HTR-8/SVneo (cell line): ENCODE measurements at regions not wholly inside any gene's neighbourhood (a gene's known extent, or its start where the extent isn't known, plus 50 kb on each side); places are given as distances from the start of the nearest gene placed in this dataset.
"Not testable (repeated sequence)": the region's sequence is repeated elsewhere in the genome, so short reads cannot be mapped to it uniquely, and the experiment has no call there.

ENCODE experiments used
- DNase-seq: peaks from one replicate; pipeline ENCODE4 v3.0.0; 2011; ENCODE audit warnings: low spot score, mixed read lengths; ENCODE audit not compliant: insufficient read length
- FAIRE-seq: peaks from 2 replicates; lab custom pipeline; 2011; peaks lifted over from hg19 to GRCh38; lab: Jason Lieb, UNC

DNA sequence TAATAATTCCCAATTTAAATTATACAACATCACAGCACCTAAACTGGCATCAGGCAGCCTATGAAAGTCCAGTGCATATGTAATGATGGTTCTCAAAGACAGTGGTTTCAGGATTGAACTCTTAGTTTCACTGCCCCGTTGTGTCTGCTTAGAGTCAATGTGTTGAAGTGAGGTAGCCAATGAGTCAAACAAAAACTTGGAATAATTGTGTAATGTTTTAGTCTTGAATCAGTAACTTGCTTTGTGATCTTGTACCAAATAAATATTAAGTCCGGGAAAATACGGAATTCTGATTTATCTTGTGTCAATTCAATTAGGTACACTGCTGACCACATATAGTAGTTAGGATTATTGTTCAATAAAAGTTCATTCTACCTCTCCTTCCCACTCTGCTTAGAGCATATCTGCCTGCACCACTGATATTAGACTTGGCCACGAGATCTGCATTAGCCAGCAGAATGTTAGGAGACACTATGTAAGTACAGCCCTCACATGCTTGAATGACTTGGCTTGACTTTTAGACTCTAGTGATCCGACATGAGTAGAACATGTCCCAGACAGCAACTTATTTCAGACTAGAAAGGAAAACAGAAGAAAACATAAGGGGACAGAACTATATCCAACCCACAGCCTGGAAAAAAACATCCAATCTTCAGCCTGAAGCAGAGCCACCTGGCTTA is 441.5 kb upstream of the PTGER4 start:
- peak; percentile 72 for FAIRE-seq
- DNase-seq: no peak

DNA sequence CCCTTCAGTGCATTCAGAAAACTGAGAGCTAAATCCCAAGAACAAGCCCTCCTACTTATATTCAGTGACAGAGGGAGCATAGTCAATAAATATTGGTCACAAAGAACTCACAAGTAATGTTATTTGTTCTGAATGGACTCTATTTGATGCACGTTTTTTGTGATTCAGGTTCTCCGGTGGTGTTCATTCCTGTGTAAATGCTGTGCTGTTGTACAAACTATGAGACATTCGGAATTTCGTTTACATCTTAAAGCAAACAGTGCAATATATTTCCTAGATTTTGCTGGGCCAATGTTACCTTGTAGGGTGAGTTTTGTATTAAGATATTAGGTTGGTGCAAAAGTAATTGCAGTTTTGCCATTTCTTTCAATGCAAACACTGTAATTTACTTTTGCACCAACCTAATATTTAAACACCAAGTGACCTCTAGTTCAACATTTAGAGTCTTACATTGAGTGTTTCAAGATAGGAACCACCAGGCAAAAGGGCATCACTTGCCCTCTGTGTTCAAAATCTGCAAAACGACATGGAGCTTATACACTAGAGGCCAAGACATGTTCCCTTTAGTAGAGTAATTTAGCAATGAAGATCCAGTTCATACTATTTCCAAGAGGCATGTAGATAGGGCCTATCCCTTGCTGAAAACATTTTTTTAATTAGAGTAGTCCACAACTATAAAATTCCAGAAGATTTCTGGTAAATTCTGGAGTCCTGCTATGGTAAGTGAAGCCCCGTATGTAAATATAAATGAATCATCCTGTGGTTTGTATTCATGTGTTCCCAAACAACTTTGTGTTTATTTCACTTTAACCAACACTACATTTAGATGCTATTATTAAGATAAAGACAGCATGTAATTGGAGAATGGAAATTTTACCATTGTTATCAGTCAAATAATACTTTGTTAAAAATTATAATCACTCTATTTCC is 444.0 kb upstream of the PTGER4 start:
- FAIRE-seq (no peak), DNase-seq (no peak)

DNA sequence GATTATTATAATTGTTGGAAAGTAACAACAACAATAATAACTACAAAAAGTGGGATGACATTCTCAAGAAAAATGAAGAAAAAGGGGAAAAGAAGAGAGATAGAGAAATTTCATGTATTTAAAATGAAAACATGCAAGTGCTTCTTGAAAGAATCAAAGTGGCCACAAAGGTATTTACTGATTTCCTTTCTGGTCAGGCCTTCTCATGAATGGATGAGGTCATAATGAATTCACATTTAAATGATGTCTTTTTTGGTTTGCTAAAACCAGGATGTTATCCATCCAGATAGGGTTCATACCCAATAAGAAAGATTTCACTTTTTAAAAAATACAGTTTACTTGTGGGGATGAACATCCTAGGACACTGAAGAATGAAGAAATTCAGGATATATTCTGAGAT is 446.4 kb upstream of the PTGER4 start:
- no peak for FAIRE-seq
- no peak for DNase-seq

DNA sequence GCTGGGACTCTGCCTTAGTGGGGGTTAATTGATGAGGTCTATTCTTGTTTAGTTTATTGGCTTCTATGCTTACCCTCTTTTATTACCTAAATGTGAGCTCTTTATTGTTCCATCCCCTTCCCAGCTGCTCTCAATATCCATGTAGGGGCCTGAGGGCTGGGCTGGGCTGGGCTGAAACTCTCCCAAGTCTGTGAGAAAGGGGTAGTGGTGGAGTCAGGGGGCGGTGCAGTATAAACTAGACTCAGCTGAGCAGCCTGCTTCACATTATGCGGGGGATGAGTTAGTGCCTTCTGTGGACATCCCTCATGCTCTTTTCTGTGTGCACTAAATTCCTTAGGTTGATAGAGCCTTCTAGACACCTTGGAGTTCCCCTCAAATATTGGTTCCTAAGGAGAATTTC is 451.8 kb upstream of the PTGER4 start:
- no peak for FAIRE-seq

DNA sequence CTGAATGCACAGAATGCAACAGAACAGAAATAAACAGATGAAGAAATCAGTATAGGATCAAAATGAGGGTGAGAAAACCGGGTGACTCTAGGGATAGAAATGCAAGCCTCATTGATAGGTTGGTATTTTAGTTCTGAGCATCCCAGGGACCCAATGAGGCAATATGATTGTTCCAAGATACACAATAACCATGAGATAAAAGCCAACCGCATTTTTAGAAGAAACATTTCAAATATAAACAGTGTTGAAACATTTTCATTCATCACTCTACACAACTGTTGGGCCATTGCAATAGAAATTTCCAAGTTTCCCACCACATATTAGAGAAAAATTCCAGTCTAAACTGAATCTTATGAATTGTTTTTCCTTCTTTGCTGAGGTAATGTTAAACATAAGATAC is 452.3 kb upstream of the PTGER4 start:
- DNase-seq: no peak
- no peak for FAIRE-seq

More for the DNA sequence above, 451.8 kb upstream of the PTGER4 start:
- no peak for DNase-seq

DNA sequence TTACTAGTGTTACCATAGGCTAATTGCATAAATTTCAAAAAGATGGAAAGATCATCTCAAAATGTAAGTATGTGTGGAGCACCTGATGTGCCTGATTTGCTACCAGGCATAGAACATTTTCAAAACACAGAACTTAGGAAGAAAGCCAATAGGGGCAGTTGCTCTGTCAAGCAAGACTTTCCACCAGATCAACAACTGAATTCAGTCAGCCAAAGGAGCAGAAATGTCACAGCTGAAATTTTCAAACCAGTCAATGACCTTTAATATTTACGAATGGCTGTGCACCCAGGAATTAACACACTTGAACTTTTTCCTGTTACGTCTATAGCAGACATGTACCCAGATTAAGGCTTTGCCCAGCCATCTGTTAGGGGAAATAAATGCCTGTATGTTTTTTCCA is 452.8 kb upstream of the PTGER4 start:
- FAIRE-seq (no peak), DNase-seq (no peak)

DNA sequence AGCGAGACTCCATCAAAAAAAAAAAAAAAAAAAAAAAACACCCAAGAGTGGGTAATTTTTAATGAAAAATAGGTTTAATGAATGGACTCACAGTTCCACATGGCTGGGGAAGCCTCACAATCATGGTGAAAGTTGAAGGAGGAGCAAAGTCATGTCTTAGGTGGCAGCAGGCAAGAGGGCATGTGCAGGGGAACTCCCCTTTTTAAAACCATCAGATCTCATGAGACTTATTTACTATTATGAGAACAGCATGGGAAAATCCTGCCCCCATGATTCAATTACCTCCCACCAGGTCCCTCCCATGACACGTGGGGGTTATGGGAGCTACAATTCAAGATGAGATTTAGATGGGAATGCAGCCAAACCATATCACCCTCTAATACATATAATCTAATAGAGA is 454.6 kb upstream of the PTGER4 start:
- not testable (repeated sequence) for FAIRE-seq, DNase-seq

DNA sequence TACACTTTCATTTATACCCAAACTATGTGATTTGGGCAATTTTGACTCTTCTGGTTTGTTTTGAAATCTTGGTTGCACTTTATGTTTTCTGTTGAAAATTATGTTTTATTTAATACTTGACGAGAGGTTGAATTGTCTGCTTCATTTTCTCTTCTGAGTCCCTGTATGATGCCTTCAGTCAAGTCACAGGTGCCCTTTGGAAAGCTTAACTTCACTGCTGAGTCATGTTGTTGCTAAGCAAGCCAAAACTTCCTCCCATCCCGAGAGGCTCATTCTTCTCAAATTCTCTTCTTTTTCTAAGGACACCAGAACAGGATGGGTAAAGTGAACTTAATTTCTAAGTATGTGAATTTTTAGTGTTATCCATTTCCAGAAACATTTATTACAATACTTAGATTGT is 455.3 kb upstream of the PTGER4 start:
- FAIRE-seq: no peak
- DNase-seq: no peak

DNA sequence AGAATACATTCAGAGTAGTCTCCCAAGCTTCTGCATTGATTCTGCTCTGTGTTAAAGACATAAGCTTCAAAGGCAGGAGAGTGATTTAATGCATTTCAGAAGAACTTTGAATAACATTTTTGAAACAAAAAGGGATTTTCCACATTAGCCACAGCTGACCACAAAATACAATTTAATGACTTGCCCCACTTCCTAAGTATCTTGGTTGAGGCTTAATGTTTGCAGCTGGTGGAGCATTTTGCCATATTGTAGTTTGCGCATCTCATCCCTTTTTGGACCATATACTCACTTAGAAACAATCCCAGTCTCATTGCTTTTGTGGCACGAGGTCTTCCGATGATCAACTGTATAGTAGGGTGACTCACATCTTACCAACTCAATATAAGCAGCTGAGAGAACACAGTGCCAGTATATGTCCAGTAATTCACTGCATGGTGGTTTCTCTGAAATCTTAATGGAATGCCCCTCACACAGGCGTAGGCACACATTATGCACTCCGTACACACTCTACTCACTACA is 455.8 kb upstream of the PTGER4 start:
- FAIRE-seq: peak; percentile 84
- DNase-seq: peak; percentile 53

DNA sequence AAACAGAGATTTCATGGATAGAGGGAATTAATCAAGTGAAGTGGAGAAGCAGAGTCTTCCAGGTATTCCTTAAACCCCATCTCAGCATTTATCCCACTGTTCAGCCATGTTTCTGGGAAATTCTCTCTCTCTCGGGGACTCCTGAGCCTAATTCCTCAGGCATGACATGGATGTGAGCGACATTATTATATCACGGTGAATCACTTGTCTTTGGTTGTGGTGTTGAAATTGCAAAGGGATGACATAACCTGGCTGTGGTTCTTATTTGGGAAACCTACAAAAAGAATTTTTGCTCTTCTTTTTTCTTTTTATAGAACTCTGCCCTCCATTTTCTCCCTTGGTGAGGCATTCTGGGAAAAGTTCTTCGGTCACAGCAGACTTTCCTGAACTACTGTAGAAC is 457.9 kb upstream of the PTGER4 start:
- no peak for FAIRE-seq

DNA sequence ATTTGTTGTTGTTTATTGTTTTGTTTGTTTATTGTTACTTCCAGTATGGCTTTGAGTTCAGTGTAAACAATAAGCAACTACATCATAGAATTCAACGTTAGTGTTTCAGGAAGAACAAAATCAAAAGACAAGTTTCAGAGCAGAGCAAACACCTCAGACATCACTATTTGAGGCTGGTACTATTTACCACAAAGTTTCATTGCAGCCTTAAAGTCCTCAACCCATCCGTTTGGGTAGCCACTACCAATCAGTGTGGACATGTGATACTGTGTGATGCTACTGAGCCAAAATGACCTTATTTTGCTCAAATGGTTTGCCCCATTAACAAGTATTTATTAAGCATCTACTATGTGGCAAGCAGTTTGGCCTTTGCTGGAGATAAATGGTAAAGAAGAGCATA is 458.5 kb upstream of the PTGER4 start:
- DNase-seq: no peak
- no peak for FAIRE-seq

More for the DNA sequence above, 457.9 kb upstream of the PTGER4 start:
- DNase-seq: peak; percentile 56

DNA sequence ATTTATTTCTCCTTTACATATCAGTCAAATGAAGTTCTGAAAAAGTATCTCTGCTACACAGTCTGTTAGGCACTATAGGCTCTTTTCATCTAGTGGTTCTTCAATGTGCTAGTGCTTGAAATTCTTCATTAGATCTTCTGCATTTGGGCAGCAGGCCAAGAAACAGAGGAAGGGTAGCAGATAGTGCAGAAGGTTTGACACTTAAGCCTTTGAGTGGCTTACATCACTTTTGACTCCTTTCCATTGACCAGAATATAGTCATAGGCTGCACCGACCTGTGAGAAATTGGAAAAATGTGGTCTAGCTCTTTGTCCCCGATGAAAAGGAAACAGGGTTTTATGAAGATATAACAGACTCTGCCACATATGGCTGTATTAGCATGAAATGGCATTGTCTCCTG is 459.5 kb upstream of the PTGER4 start:
- DNase-seq (no peak), FAIRE-seq (no peak)

DNA sequence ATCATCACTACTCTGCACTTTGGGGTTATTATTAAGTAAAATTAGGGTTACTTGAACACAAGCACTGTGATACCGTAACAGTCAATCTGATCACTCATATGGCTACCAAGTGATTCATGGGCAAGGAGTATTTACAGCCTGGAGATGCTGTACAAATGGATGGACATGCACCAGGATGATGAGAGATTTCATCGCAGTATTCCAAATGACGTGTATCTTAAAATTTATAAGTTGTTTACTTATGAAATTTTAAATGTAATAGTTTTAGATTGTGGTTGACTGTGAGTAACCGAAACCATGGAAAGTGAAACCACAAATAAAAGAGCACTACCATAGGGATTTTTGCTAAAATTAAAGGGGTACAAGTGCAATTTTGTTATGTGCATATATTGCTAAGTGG is 462.2 kb upstream of the PTGER4 start:
- FAIRE-seq (peak; percentile 33), DNase-seq (no peak)

DNA sequence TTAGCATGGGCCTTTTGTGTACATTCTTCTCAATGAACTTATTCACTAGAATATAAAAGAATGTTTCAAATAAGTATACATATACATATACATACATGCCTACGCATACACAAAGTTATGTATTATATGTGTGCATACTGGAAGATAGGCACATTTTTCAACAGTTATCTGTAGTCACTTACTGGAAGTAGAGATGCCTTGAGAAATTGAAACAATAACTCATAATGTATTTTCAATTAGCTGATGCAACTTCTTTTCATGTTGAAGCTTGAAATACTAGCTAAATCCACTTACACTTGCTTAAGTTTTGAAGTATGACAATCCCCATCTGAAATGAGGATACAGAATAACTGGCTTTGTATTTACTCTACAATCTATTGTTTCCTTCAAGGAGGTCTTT is 469.0 kb upstream of the PTGER4 start:
- DNase-seq (no peak), FAIRE-seq (no peak)

DNA sequence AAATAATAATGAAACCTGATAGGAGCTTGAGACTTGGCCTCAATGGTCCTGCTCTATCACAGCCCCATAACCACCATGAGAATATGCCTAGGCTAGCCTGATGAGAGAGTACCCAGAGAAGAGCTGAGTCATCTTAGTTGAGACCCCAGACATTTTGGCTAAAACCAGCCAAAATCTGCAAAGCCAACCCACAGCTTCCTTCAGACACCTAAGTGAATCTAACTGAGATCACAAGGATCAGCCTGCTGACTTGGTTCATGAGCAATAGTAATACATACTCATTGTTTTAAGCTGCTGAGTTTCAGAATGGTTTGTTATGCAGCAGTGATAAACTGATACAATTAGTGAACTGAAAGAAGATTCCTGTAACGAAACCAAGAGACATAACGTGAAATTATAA is 473.7 kb upstream of the PTGER4 start:
- FAIRE-seq (no peak), DNase-seq (no peak)

DNA sequence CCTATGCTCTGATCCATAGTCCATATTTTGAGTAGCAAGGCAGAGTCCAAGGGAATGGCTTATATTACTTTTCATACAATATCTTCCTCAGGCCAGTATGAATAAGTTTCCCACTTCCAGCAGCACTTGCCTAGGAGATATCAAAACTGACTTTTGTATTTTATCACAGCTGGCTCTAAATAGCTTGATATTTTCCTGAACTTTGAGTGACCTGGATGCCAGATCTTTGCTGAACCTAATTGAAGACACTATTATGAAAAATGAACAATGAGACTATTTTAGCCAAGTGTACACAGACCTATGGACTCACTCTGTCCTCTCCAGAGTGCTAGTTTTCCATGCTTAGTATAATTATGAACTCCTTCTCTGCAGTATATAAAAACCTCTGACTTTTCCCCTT is 475.6 kb upstream of the PTGER4 start:
- FAIRE-seq: no peak
- no peak for DNase-seq

DNA sequence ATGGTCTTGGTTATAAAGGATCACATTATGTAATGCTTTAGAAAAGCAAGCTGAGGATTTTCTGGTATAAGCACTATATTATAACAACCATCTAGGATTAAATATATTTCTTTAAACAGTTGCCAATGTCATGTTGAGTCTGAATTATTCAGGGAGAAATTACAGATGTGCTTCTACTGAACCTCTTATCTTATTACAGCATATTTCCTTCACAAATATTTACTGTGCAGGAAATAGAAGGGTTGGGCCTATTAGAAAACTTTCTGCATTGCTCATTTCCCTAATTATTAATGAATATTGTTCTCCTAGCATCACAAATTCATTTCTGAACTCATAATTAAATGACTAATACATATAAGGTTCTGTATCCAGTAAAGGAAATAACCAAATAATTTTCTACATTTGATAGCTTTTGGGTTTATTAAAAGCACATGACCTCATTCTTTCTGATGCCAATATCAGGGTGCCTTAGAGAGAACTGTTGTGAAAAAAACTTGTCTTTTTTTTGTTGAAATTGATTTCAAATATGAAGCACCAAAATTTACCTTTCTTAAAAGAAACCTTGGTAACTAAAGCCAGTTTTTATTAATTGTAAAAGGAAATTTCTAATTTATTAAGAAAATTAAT is 476.8 kb upstream of the PTGER4 start:
- DNase-seq (no peak), FAIRE-seq (no peak)

DNA sequence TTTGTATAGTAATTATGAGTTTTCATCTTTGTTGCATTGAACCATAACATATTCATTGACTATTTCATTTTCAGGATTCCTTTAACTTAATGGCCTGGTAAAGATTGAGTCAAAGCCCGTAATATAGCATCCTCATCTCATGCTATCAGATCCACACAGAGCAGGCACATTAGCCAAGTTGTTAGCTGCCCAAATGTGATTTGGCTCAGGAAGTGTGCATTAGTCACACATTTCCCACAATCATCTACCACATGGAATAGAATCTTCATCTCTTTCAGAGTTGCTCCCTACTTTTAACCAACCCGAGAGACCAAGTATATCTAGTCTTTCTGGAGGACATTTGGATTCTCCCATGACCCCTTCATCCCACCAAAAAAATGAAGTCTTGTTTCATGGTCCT is 481.0 kb upstream of the PTGER4 start:
- DNase-seq (no peak), FAIRE-seq (no peak)

DNA sequence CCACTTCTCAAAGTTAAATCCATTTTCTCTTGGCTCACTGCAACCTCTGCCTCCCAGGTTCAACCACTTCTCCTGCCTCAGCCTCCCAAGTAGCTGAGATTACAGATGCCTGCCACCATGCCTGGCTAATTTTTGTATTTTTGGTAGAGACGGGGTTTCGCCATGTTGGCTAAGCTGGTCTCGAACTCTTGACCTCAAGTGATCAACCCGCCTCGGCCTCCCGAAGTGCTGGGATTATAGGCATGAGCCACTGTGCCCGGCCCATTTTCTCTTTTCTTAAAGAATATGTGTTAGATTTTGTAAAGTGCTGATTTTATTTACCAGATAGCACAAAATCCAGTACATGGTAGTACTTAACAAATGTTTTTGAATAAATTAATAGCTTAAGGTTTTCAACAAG is 484.1 kb upstream of the PTGER4 start:
- not testable (repeated sequence) for FAIRE-seq, DNase-seq

DNA sequence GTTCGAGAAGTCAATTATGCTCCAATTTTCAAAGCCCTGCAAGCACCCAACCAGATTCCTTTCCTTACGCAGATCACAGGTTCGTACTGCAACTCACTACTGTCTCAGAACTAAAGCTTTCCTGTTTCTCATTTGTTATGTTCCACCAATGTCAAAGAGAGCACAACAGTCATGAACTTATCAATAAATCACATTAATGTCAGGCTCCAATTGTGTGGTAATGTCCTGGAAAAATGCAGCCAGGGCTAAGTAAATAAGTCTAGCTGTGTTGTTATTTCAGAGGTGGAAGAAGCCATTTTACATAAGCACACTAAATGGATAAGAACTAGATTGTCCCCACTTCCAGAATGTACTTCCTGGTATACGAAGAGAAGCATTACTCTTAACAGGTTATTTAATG is 488.6 kb upstream of the PTGER4 start:
- peak; percentile 23 for FAIRE-seq
- DNase-seq: no peak

DNA sequence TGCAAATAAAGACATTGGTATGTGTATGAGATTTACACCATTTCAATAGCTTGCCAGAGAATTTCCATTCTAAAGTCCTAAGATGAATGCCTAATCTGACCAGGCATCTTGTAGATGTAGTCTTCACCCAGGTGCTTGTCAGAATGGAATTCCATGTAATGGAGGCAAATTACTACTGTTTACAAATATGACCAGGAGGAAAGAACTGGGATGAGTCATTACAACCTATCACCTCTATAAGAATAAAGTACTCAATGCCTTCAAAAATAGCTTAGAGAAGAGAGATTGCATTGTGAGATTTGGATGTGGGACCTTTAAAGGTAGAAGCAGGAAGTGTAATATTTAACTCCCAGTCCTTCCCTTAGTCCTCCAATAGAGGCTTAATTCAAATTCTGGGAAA is 507.0 kb upstream of the PTGER4 start:
- FAIRE-seq: no peak
- no peak for DNase-seq
